ENCODE measurements at regions not wholly inside any gene's neighbourhood (a gene's known extent, or its start where the extent isn't known, plus 50 kb on each side); places are given as distances from the start of the nearest gene placed in this dataset.

GRCh38 chr18:41266204-41266603 is 688.8 kb upstream of the PIK3C3 start:
- WGBS (ENCODE audit: insufficient coverage, low coverage, low lambda C conversion rate, missing lambda C conversion rate), result 44% methylated on average over 5 of the region's 5 CpGs

GRCh38 chr18:41265047-41265446 is 690.0 kb upstream of the PIK3C3 start:
- Histone ChIP-seq H3K36me3 (no peaks in the 10 kb centered on the region), H3K27ac (no peak overlapping the region), H3K9me3 (no peaks in the 10 kb centered on the region), H3K4me1 (no peaks in the 10 kb centered on the region), H3K4me3 (no peak overlapping the region), H3K27me3 (no peaks in the 10 kb centered on the region)
- WGBS (ENCODE audit: insufficient coverage, low coverage, low lambda C conversion rate, missing lambda C conversion rate), result 26% methylated on average over 2 of the region's 2 CpGs
- ATAC-seq (no peak), DNase-seq (no peak)
- intact Hi-C loops (cut with DNase I), result no loop called here
- no peak for TF ChIP-seq POLR2A (IDR thresholded peaks at IDR 0.05)
- TF ChIP-seq, protein P1, sequence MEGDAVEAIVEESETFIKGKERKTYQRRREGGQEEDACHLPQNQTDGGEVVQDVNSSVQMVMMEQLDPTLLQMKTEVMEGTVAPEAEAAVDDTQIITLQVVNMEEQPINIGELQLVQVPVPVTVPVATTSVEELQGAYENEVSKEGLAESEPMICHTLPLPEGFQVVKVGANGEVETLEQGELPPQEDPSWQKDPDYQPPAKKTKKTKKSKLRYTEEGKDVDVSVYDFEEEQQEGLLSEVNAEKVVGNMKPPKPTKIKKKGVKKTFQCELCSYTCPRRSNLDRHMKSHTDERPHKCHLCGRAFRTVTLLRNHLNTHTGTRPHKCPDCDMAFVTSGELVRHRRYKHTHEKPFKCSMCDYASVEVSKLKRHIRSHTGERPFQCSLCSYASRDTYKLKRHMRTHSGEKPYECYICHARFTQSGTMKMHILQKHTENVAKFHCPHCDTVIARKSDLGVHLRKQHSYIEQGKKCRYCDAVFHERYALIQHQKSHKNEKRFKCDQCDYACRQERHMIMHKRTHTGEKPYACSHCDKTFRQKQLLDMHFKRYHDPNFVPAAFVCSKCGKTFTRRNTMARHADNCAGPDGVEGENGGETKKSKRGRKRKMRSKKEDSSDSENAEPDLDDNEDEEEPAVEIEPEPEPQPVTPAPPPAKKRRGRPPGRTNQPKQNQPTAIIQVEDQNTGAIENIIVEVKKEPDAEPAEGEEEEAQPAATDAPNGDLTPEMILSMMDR (IDR thresholded peaks at IDR 0.05), result no peak

More at GRCh38 chr18:41266204-41266603, 688.8 kb upstream of the PIK3C3 start:
- Histone ChIP-seq H3K4me1 (no peaks in the 10 kb centered on the region), H3K36me3 (no peaks in the 10 kb centered on the region), H3K9me3 (no peaks in the 10 kb centered on the region), H3K27ac (no peak overlapping the region), H3K27me3 (no peaks in the 10 kb centered on the region), H3K4me3 (no peak overlapping the region)
- no peak for ATAC-seq
- TF ChIP-seq POLR2A (IDR thresholded peaks at IDR 0.05), result no peak
- TF ChIP-seq, protein P1 (IDR thresholded peaks at IDR 0.05), result no peak
- intact Hi-C loops (cut with DNase I), result no loop called here
- DNase-seq, result no peak

DNA sequence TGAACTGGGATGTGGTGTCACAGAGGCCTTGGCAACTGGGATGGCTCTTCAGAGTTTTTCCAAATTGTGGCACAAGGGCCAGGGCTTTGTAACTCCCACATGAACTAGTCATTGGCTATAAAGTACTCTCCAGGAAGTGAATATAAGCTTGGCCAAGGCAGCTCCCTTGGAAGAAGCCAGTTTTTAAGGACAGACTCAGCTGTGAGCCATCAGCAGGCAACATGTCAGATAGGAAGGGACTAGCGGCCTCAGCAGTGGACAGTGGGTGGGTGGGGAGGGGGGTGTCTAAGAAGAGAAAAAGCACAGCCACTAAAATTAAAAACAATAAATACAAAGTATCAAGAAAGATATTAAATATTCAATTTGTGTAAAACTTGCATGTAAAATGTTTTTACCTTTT is 691.1 kb upstream of the PIK3C3 start:
- DNase-seq (no peak), ATAC-seq (no peak)
- no peaks in the 10 kb centered on the region for H3K9me3 ChIP-seq
- H3K36me3 ChIP-seq, result no peaks in the 10 kb centered on the region
- 30% methylated on average over 1 of the region's 1 CpG for WGBS (ENCODE audit: insufficient coverage, low coverage, low lambda C conversion rate, missing lambda C conversion rate)
- H3K4me1 ChIP-seq, result no peaks in the 10 kb centered on the region
- intact Hi-C loops (cut with DNase I), result no loop called here
- H3K4me3 ChIP-seq, result no peak overlapping the region
- H3K27me3 ChIP-seq, result no peaks in the 10 kb centered on the region
- no peak overlapping the region for H3K27ac ChIP-seq
- no peak for TF ChIP-seq POLR2A (IDR thresholded peaks at IDR 0.05)

- ATAC-seq (no peak), DNase-seq (no peak)
- Histone ChIP-seq H3K36me3 (no peaks in the 10 kb centered on the region), H3K4me1 (no peaks in the 10 kb centered on the region), H3K27ac (no peak overlapping the region), H3K4me3 (no peak overlapping the region), H3K27me3 (no peaks in the 10 kb centered on the region), H3K9me3 (no peaks in the 10 kb centered on the region)
- TF ChIP-seq, protein P1 (IDR thresholded peaks at IDR 0.05), result no peak
- TF ChIP-seq POLR2A (IDR thresholded peaks at IDR 0.05), result no peak
- 37% methylated on average over 4 of the region's 6 CpGs for WGBS (ENCODE audit: insufficient coverage, low coverage, low lambda C conversion rate, missing lambda C conversion rate)
- intact Hi-C loops (cut with DNase I), result no loop called here
These were observed 692.3 kb upstream of the PIK3C3 start for GRCh38 chr18:41262688-41263087.

DNA sequence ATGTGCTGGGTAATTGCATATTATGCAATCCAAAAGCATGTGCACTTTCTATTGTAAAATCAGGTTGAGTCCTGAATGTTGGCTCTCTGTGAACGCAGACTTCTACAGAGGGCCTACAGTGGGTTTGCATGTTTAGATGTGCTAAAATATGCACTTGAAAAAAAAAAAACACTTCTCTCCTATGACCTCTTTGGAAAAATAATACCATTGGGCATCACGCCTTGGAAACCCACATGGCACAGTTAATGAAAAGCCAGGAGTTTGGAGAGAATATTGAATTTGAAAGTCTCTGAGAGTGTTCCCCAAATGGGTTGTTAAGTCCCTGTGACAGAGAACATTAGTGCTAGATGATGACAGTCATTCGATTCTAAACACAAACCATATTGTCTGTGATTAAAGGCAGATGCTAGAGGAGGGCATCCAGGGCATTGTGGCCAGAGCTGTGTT is 710.4 kb upstream of the PIK3C3 start:
- H3K4me1 ChIP-seq, result no peaks in the 10 kb centered on the region
- 37% methylated on average over 3 of the region's 3 CpGs for WGBS (ENCODE audit: insufficient coverage, low coverage, low lambda C conversion rate, missing lambda C conversion rate)
- no peak for ATAC-seq
- no peak for DNase-seq
- no peaks in the 10 kb centered on the region for H3K9me3 ChIP-seq
- H3K27me3 ChIP-seq, result no peaks in the 10 kb centered on the region
- no peak overlapping the region for H3K4me3 ChIP-seq
- intact Hi-C loops (cut with DNase I), result no loop called here
- H3K27ac ChIP-seq, result no peak overlapping the region
- TF ChIP-seq POLR2A (IDR thresholded peaks at IDR 0.05), result no peak
- TF ChIP-seq, protein P1 (IDR thresholded peaks at IDR 0.05), result no peak
- H3K36me3 ChIP-seq, result no peaks in the 10 kb centered on the region
